ENCODE measurements at regions not wholly inside any gene's neighbourhood (a gene's known extent, or its start where the extent isn't known, plus 50 kb on each side); places are given as distances from the start of the nearest gene placed in this dataset.

- DNase-seq = no peak
Measured at GRCh38 chr3:116767726-116768125, 58.1 kb downstream of the TUSC7 start.

- peak; percentile 13 for DNase-seq
Measured at GRCh38 chr3:116770815-116771450, 61.4 kb downstream of the TUSC7 start.

GRCh38 chr3:116776880-116777785 is 67.6 kb downstream of the TUSC7 start:
- no peak for DNase-seq

- no peak for DNase-seq
Measured at GRCh38 chr3:116785226-116785625, 75.6 kb downstream of the TUSC7 start.

DNA sequence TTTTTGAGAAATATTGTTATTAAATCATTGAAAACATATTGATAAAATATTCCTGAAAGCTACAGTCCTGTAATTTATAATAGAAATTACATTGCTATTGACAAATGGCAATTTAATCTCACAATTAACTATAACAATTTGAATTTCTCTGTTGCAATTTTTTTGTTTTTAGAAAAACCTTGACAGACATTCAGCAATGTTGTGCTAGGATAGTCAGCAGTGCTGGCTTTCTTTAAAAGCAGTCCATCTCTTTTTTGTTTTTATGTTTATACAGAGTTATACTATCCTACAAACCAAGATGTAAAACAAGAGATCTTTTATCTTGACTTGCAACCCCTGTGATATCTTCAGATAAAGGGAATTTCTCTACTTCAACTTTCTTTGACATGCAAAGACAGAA is 93.1 kb downstream of the TUSC7 start:
- no peak for DNase-seq

DNA sequence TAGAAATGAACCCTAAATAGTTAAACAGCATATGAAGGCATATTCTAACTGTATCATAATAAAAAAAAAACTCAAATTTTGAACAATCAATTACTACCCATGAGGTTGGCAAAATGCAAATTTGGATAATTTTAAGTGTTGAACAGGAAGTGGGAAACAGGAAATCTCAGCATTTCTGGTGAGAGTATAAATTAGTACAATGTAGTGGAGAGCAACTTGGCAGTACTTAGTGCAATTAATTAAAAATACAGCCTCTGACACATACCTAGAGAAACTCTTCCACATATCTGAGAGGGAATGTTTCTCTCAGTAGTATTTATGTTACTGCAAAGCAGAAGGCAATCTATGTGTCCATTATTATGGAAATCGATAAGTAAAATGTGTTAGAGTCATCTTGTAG is 96.8 kb downstream of the TUSC7 start:
- DNase-seq = no peak

GRCh38 chr3:116808725-116809124 is 99.1 kb downstream of the TUSC7 start:
- no peak for DNase-seq

GRCh38 chr3:116809208-116809607 is 99.6 kb downstream of the TUSC7 start:
- no peak for DNase-seq

GRCh38 chr3:116811754-116812153 is 102.2 kb downstream of the TUSC7 start:
- DNase-seq = no peak

DNA sequence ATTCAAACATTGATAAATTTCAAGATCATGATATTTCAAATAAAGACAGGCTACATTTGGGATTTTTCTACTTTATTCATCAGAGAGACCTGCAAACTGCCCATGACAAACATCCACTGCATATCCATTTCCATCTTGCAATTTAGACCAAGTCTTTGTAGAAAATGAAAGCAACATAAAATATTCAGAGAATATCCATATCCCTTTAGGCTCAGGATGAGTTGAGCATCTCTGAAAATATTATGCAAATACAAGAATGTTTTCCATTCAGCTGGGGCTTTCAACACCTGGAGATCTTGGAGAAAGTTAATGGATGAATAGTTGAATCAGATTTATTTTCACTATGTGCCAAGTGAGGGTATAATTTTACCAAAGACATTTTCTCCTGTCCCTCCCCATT is 103.4 kb downstream of the TUSC7 start:
- DNase-seq = no peak

- no peak for DNase-seq
Measured at GRCh38 chr3:116815321-116815720, 105.7 kb downstream of the TUSC7 start.

GRCh38 chr3:116815831-116816588 is 106.4 kb downstream of the TUSC7 start:
- DNase-seq = no peak

DNA sequence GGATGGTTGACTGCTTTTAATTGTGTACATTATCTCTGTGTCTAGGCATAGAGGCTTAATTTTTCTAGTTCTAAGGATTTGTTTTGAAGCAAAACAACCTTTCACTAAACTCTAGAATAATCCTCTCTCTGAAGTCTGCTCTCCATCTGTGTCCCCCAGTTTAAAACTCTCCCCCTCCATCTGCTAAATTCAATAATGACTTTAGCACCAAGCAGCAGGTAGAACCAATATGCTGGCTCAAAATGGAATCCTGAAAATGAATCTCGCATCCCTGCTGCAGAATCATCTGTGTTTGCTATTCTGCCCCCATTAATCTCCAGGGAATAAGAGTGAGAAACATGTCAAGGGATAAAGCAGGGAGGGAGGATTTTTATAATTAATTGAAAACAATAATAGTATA is 111.8 kb downstream of the TUSC7 start:
- DNase-seq = no peak

DNA sequence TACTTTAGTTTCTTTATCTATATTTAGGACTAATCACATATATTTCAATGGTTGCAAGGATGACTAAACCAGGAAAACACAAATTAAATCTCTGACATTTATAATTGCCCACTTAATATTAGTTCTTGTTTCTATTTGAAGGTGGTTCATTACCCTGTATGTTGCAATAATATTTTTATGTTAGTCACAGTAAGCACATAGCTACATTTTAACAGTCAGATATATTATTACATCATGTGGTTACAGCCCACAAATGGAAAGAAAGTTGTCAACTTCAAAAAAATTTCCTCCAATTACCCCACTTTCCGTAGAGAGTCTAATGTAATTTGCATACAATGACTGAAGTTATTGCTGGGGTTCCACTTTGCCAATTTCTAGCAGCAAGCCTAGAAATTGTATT is 114.6 kb downstream of the TUSC7 start:
- DNase-seq = no peak

DNA sequence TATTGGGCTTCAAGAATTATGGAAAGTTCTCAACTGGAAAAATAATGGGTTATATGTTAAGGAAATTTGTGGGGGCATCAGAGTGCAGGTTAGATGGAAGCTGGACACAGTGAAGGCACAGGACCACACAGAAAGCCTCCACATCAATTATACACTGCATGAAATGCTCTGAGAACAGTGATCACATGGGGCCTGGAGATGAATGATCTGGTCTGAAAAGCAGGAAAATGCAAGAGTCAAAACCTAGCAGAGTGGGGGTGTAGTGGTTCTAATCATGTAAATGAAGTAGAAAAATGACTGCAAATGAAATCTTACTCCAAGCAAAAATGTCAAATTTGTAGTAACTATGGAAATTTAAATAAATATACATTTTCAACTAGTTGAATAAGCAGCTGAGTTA is 123.6 kb downstream of the TUSC7 start:
- DNase-seq = no peak

GRCh38 chr3:116834816-116835215 is 125.2 kb downstream of the TUSC7 start:
- no peak for DNase-seq

DNA sequence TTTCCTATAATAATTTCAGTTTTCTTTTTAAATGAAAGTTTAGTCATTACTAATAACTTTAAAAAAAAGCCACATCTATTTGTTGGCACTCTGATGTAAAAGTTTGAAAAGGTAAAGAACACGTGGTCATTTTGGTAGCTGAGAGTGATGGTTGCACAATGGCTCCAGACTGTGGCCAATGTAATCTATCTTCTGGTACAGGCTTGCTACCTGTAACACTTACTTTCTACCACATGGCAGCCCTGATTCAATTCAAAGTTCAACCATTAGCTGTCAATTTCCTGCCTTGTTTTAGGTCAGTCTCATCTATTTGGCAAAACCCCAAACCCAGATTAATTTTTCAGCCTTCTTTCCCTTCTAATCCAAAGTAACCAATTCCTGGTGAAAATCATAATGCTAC is 126.1 kb downstream of the TUSC7 start:
- DNase-seq = no peak

DNA sequence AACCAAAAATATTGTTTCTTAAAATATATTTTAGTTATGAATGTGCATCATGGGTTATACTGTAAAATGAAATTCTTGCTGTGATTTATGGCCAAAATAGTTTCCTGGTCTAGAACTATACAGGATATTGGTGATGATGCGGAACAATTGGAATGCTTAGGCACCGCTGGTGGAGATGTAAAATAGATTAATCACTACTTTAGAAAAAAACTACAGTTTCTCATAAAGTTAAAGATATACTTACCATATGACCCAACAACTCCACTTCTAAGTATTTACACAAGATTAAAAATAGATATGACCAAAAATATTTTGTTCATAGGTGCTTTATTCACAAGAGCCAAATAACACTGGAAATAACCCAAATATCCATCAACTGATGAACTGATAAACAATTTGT is 126.7 kb downstream of the TUSC7 start:
- DNase-seq = no peak

DNA sequence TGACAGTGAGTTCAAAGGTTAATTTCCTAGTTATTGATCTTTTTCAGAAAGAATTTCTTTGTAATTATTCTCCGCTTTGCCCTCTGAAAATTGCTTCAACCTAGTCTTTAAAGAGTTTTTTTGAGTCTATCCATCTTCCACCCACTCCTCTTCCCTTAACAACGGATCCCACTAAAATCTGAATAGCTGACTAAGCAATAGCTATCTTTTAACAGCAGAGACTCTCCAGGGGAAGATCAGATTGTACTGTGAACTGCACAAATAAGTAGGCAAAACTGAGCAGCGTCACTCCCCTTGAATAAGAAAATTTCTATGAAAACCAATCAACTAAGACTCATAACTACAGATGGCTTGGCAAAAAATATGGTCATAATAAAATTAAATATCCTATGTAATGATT is 127.9 kb downstream of the TUSC7 start:
- no peak for DNase-seq

GRCh38 chr3:116841003-116841735 is 131.6 kb downstream of the TUSC7 start:
- no peak for DNase-seq

DNA sequence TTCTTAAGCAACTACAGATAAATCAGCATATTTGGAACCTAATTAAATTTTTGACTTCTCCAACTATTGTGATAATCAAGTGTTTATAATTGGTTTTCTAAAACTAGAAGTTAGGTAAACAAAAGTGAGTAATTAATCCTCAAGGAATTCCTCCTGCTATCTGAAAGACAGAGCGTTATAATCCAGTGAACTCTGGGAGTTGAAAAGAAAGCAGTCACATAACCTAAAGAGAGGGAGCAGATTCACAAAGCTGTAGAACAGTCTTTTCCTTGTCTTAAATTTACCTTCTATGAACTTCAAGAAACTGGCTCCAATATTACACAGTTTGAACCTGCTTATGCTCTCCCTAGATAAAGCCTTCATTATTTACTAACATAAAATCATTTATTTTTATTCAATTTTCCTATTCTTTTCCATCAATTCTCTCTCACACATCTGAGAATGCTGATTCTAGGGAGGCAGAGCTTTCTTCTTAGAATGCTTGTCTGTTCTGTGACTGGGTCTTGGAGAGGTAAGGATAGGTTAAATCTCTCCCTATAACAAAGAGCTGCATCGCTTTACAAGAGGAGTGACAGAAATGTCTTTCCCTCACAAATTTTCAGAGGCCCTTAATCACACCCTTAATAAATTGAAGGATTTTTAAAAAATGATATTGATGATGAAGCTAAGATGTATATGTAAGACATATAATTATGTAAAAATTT is 132.8 kb downstream of the TUSC7 start:
- DNase-seq = no peak

DNA sequence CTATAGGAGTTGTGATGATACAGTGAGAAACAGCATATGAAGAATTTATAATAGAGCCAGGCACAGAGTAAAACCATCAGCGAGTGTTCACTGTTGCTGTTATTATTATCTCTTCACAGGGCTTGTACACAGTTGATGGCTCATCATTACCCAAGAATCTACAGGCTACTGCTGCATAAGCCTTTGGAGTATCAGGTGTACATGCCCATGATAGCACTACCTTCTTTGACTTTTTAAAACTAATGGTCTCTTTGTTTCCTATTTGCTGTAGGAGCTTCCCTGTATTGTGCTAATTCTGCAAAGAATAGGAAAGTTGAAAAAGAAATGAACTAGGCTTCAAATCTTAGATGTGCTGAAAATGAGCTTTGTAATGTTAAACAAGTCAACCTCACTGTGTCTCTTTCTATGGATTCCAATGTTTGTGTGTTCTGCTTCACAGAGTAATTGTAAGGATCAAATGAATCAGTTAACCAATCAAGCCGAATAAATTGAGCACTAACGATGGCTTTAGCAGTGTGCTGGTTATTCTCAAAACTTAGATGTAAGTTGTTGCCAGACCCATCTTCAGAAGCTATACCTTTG is 138.8 kb downstream of the TUSC7 start:
- DNase-seq = no peak

Measured in NK-92 treated with Interleukin-12 subunit alpha and Interleukin-12 subunit beta, amount 100 ng/mL, for 24 hours (cell line).